D341Med (cell line): ENCODE measurements at regions not wholly inside any gene's neighbourhood (a gene's known extent, or its start where the extent isn't known, plus 50 kb on each side); places are given as distances from the start of the nearest gene placed in this dataset.

ENCODE experiments used
- DNase-seq: peaks from one replicate; pipeline ENCODE4 v3.0.0; 2012; ENCODE audit warnings: low spot score

- no peak for DNase-seq
Measured at GRCh38 chr3:54071601-54072000, 50.8 kb upstream of the CACNA2D3 start.

DNA sequence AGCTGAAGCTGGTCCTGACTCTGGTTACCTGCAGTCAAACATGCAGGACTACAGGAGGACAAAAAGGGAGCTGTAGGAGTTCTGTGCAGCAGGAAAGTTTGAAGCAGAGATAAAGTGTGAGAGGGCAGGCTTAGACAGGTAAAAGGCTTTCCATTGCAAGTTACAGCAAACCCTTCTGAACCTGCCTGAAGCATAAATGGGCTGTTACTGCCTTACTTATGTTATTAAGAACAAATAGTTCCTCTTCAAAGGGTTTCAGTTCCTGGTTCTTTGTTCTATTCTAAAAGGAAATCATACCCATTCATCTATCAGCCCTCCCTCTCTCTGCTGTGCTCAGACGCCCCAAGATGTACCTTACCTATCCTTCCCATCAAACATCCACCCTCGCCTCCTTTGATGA, 52.4 kb upstream of the CACNA2D3 start:
- no peak for DNase-seq

- DNase-seq, result no peak
Measured at GRCh38 chr3:54067055-54067698, 55.2 kb upstream of the CACNA2D3 start.

DNA sequence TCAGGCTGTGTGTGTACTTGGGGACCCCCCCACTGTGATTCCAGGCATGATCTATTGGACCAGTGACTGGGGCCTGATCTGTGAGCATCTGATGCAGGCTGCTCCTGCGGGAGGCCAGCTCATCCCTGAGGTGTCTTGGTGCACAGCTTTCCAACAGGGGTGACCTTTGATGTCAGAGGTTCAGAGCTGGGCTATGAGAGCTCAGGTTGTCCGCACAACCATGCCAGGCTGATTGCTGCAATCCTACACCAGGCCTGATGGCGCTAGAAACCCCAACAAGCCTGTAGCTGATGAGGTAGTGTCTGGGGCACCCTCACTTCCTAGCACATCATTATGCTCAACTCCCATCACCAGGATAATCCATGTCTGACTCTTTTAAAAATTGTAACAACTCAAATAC, 56.1 kb upstream of the CACNA2D3 start:
- DNase-seq, result no peak

GRCh38 chr3:54065586-54065985, 56.8 kb upstream of the CACNA2D3 start:
- no peak for DNase-seq

DNA sequence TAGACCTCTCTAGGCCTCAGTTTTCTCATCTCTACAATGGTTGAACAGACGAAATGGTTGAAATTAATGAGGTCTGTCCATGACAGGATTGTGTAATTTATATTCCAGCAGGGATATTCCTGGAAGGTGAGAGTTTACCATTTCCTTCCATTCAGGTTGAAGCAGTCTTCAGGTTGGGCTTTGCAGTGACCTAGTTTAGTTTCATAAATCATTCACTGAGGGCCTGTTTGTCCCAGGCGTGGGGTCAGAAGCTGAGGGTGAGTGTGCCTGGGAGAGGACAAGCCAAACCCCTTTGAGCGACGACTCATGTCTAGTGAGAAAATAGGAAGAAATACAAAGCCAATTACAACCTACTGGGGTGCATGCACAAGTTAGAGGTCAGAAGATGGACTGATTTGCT, 57.2 kb upstream of the CACNA2D3 start:
- DNase-seq, result no peak

- no peak for DNase-seq
Measured at GRCh38 chr3:54064486-54064885, 57.9 kb upstream of the CACNA2D3 start.

- DNase-seq, result no peak
Measured at GRCh38 chr3:54062546-54062945, 59.8 kb upstream of the CACNA2D3 start.

- DNase-seq, result no peak
Measured at GRCh38 chr3:54056521-54056920, 65.8 kb upstream of the CACNA2D3 start.

DNA sequence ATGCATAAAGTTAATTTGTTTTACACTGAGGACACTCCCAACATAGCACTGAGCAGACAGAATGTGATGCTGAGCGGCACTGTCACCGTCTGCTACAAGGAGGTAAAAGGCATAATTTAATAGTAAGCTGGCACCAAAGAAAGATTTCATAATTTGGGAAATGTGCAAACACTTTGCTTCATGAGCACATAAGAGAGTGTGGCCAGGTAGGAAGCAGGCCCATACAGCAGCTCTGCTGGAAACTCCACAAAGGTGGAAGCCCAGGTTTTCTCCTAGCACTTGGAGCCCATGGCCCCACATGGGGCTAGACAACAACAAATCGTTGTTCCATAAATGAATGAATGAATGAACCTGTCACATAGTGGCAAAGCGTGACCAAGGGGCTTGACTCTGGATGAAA, 68.5 kb upstream of the CACNA2D3 start:
- DNase-seq, result no peak

GRCh38 chr3:54053211-54053610, 69.1 kb upstream of the CACNA2D3 start:
- DNase-seq, result no peak

DNA sequence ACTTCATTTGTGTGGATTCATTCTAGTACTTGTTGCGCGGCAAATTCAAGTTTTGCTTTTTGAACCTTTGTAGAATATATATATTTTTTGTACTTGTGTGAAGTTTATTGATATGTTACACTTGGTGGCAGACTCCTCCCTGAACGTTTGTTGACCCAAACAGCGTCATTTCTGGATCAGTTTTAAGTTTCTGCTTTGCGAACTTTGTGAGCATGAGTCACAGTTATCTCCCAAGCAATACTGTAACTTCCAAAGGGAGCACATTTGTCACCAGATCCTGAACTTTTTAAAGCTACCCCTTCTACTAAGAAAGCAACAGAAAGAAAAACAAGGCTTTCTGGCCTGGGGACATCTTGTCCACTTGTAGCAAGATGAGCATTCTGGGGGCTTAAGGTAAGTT, 74.8 kb upstream of the CACNA2D3 start:
- no peak for DNase-seq

GRCh38 chr3:54046641-54047214, 75.6 kb upstream of the CACNA2D3 start:
- no peak for DNase-seq

GRCh38 chr3:54045061-54045815, 77.1 kb upstream of the CACNA2D3 start:
- DNase-seq, result no peak

- no peak for DNase-seq
Measured at GRCh38 chr3:54042259-54042823, 80.0 kb upstream of the CACNA2D3 start.

DNA sequence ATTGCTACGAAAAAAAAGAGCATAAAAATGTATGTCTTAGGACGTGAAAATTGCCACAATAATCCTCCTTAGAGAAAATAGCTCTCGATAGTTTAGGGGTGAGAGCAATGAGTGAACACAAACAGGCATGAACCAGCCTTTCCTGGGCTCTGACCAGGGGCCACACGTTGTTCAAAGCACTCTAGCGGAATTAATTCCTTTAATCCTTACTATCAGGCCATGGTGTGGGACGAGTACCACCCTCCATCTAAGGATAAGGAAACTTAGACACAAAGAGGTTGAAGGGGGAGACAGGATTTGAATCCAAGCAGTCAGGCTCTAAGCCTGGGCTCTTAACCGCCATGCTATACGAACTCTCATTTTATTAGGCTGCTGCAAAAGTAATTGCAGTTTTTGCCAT, 81.9 kb upstream of the CACNA2D3 start:
- DNase-seq, result no peak

DNA sequence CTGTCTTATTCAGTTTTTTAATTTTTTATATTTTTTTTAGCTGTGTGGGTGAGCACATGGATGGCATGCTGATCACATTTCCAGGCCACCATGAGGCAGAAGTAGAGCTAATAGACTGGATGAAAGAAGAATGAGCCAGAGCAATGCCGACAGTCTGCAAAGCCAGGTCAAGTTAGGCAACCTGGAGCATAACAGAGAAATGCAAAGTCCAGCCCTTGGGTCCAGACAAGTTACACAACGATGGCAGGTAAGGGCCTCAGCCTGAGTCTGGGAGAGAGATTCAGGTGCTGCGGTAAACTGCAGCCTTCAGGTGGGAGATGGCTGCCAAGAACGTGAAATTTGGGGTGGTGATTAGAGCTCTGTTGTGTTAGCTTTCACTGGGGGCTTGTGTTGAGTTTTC, 84.0 kb upstream of the CACNA2D3 start:
- DNase-seq, result no peak

DNA sequence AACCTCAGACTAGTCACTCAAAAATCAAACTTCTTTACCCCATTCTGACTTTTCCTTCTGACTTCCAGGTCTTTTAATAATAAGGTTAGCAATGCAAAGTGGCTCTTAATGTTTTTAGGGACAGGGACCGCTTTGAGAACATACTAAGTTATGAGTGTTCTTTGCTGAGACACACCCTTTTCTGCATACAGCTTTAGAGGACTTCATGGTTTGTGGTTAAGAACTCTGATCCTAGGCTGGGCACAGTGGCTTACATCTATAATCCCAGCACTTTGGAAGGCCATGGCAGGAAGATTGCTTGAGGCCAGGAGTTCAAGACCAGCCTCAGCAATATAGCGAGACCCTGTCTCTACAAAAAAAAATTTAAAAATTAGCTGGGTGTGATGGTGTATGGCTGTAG, 85.8 kb upstream of the CACNA2D3 start:
- no peak for DNase-seq

- no peak for DNase-seq
Measured at GRCh38 chr3:54034971-54035370, 87.4 kb upstream of the CACNA2D3 start.

DNA sequence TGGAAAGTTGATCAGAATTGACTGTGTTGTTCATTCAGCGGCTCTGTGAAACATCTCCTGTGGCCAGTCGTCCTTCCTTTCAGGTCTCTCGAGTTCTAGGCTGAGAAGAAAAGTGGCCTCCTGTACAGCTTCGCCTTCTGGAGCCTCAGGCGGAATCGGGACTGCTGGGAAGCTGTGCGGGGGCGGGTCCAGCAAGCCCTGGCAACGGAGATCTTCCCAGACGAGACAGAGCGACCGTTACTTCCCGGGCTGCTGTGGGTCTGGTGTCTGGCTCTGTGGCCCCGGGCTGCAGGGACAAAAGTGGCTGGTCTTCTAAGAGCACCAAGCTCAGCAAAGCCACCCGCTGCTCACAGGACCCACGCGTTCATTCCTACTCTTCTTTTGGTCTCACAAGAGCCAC, 88.6 kb upstream of the CACNA2D3 start:
- DNase-seq, result no peak

GRCh38 chr3:54032598-54032997, 89.8 kb upstream of the CACNA2D3 start:
- no peak for DNase-seq

GRCh38 chr3:54028372-54028771, 94.0 kb upstream of the CACNA2D3 start:
- no peak for DNase-seq

DNA sequence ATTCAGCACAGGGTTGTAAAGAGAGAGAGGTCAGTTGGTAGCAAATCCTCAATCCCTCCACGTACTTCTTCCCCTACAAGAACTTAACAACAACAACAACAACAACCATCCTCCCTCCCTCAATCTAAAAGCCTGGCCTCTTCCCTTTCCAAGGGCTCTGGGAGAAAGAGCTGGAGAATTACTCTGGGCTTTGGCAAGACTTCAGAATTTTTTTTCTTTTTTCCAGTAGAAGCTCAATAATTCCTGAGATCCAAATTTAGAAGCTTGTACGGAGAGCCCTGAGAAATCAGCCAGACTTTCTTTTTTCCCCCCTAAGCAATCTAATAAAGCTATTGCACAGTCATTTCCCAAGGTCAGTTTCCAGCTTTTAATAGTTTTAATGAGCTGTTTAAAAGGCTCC, 95.8 kb upstream of the CACNA2D3 start:
- DNase-seq, result no peak
